GM12878 (cell line): ENCODE measurements at regions not wholly inside any gene's neighbourhood (a gene's known extent, or its start where the extent isn't known, plus 50 kb on each side); places are given as distances from the start of the nearest gene placed in this dataset.

Source experiments
- CTCF ChIP-seq, 3 experiments: IDR thresholded peaks in 2 of 3; conservative IDR thresholded peaks in 1 of 3; 2 replicates each; pipeline ENCODE4 v1.5.1; 2011; ENCODE audit warnings: low read depth in 3 of 3, low read length in 3 of 3, mild to moderate bottlenecking in 3 of 3, control low read depth in 2 of 3, moderate library complexity in 2 of 3, inconsistent platforms in 1 of 3, mixed read lengths in 1 of 3; ENCODE audit not compliant: control insufficient read depth in 2 of 3, insufficient read depth in 1 of 3; ENCODE audit errors: extremely low read depth in 1 of 3
- KDM1A ChIP-seq: fragments of 200-600 bp; sonication (generic); IDR thresholded peaks from 2 replicates; pipeline ENCODE4 v1.6.1; 2016; ENCODE audit warnings: borderline replicate concordance
- MTA2 ChIP-seq: fragments of 450-650 bp; IDR thresholded peaks from 2 replicates; pipeline ENCODE4 v1.6.1; 2016; ENCODE audit warnings: low read depth, mild to moderate bottlenecking, moderate library complexity
- POLR2A ChIP-seq: IDR thresholded peaks from 2 replicates; pipeline ENCODE4 v1.6.1; 2011; ENCODE audit warnings: low read depth, mild to moderate bottlenecking, low read length
- POLR2AphosphoS5 ChIP-seq: IDR thresholded peaks from 2 replicates; pipeline ENCODE4 v1.6.1; 2011; ENCODE audit warnings: mild to moderate bottlenecking, low read length, inconsistent platforms
- SKIL ChIP-seq: fragments of 450-650 bp; IDR thresholded peaks from 2 replicates; pipeline ENCODE4 v1.6.1; 2017; ENCODE audit warnings: mild to moderate bottlenecking, low read depth, inconsistent platforms; ENCODE audit not compliant: poor library complexity, severe bottlenecking
- SPI1 ChIP-seq: IDR thresholded peaks from 2 replicates; pipeline ENCODE4 v1.6.1; 2011; ENCODE audit warnings: low read depth, mild to moderate bottlenecking, low read length, moderate library complexity, borderline replicate concordance; ENCODE audit not compliant: insufficient read depth
- STAT1 ChIP-seq: fragments of 450-650 bp; conservative IDR thresholded peaks from 2 replicates; pipeline ENCODE4 v1.6.1; 2014; ENCODE audit warnings: antibody characterized with exemption, mild to moderate bottlenecking
- USF1 ChIP-seq: IDR thresholded peaks from 2 replicates; pipeline ENCODE4 v1.6.1; 2011; ENCODE audit warnings: borderline replicate concordance, low read depth, mild to moderate bottlenecking, moderate library complexity, mixed read lengths, low read length; ENCODE audit not compliant: insufficient read depth; ENCODE audit errors: extremely low read length

GRCh38 chr2:109712746-109713145, 81.4 kb upstream of the RGPD5 start:
- TF ChIP-seq SPI1 (no peak), USF1 (no peak), MTA2 (no peak), KDM1A (no peak), CTCF (IDR thresholded peaks at IDR 0.05 in 2 of 3, conservative IDR thresholded peaks at IDR 0.05 in 1 of 3; ENCODE audit: control insufficient read depth in 2 of 3, extremely low read depth in 1 of 3, insufficient read depth in 1 of 3, low read depth in 3 of 3, low read length in 3 of 3) (no peak), POLR2A (no peak), STAT1 (no peak), SKIL (no peak), POLR2AphosphoS5 (no peak)
